ENCODE measurements at regions not wholly inside any gene's neighbourhood (a gene's known extent, or its start where the extent isn't known, plus 50 kb on each side); places are given as distances from the start of the nearest gene placed in this dataset.

DNA sequence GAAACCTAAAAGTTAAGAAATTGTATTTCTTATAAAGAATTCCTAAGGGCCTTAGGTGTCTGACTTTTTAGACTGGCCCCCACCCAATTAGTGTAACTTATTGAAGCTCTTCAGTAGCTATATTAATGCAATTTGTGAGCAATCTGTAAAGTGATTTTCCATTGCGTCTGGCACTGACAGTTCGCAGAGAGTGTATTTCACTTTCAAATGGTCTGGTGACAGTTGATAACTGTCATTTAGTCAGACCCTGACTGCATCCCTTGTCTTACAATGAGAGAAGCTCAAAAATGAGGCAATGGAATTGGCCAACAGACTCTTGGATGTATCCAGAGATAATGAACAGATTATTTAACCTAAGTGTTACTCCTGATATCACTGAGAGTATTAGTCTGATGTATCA lies 351.8 kb downstream of the FRK start:
- ChIA-PET POLR2A (no interaction called here), CTCF (ENCODE audit: low intra/inter-chr PET ratio, low total read pairs) (no interaction called here)

More for the DNA sequence above, 351.8 kb downstream of the FRK start:
- Histone ChIP-seq H3K4me3 (replicated peaks in 1 of 3; ENCODE audit: insufficient read depth in 1 of 3, low read depth in 2 of 3, low read length in 3 of 3) (no peak overlapping the region), H3K4me1 (ENCODE audit: insufficient read depth, low read length) (peaks cover 14% of the 10 kb centered on the region; the same call in 1 of the 2 replicates), H3K4me2 (ENCODE audit: low read depth, low read length) (no peak overlapping the region), H3K9ac (ENCODE audit: insufficient read depth, low read depth, low read length) (no peak overlapping the region), H3K36me3 (replicated peaks in 1 of 2; ENCODE audit: control insufficient read depth in 1 of 2, insufficient read depth in 2 of 2, low read length in 2 of 2) (no peaks in the 10 kb centered on the region), H3K9me3 (ENCODE audit: low read length) (no peaks in the 10 kb centered on the region), H3K27ac (ENCODE audit: extremely low read length, insufficient read depth, low read length) (no peak overlapping the region), H3K27me3 (ENCODE audit: control insufficient read depth in 1 of 2, insufficient read depth in 2 of 2, low read length in 2 of 2) (no peaks in the 10 kb centered on the region), H4K20me1 (ENCODE audit: insufficient read depth, low read length) (no peaks in the 10 kb centered on the region), H3K79me2 (ENCODE audit: insufficient read depth, low read length) (no peaks in the 10 kb centered on the region), H2AFZ (ENCODE audit: low read length) (no peak overlapping the region)
- DNase-seq (ENCODE audit: low spot score) (no peak), FAIRE-seq (no peak), ATAC-seq (no peak)
- TF ChIP-seq EZH2 (conservative IDR thresholded peaks at IDR 0.05; ENCODE audit: low read depth, low read length) (no peak), ZFP90 (CRISPR knock-in tag; IDR thresholded peaks at IDR 0.05; ENCODE audit: borderline replicate concordance) (no peak), TMF1 (CRISPR knock-in tag; IDR thresholded peaks at IDR 0.05; ENCODE audit: low read depth) (no peak), SKI (IDR thresholded peaks at IDR 0.05; ENCODE audit: partially characterized antibody) (no peak), KAT8 (CRISPR knock-in tag; IDR thresholded peaks at IDR 0.05) (no peak), BORCS8-MEF2B (CRISPR knock-in tag; IDR thresholded peaks at IDR 0.05) (no peak)
- TF ChIP-seq, protein P1, sequence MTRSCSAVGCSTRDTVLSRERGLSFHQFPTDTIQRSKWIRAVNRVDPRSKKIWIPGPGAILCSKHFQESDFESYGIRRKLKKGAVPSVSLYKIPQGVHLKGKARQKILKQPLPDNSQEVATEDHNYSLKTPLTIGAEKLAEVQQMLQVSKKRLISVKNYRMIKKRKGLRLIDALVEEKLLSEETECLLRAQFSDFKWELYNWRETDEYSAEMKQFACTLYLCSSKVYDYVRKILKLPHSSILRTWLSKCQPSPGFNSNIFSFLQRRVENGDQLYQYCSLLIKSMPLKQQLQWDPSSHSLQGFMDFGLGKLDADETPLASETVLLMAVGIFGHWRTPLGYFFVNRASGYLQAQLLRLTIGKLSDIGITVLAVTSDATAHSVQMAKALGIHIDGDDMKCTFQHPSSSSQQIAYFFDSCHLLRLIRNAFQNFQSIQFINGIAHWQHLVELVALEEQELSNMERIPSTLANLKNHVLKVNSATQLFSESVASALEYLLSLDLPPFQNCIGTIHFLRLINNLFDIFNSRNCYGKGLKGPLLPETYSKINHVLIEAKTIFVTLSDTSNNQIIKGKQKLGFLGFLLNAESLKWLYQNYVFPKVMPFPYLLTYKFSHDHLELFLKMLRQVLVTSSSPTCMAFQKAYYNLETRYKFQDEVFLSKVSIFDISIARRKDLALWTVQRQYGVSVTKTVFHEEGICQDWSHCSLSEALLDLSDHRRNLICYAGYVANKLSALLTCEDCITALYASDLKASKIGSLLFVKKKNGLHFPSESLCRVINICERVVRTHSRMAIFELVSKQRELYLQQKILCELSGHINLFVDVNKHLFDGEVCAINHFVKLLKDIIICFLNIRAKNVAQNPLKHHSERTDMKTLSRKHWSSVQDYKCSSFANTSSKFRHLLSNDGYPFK (CRISPR knock-in tag; IDR thresholded peaks at IDR 0.05; ENCODE audit: borderline replicate concordance), result no peak
- TF ChIP-seq, protein P2, sequence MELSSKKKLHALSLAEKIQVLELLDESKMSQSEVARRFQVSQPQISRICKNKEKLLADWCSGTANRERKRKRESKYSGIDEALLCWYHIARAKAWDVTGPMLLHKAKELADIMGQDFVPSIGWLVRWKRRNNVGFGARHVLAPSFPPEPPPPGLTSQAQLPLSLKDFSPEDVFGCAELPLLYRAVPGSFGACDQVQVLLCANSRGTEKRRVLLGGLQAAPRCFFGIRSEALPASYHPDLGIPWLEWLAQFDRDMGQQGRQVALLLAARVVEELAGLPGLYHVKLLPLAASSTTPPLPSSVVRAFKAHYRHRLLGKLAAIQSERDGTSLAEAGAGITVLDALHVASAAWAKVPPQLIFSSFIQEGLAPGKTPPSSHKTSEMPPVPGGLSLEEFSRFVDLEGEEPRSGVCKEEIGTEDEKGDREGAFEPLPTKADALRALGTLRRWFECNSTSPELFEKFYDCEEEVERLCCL (CRISPR knock-in tag; IDR thresholded peaks at IDR 0.05; ENCODE audit: borderline replicate concordance), result no peak
- in situ Hi-C loops (cut with HindIII; ENCODE audit: extremely low pct_ligation_motif_present, low pct_unique_long_range_greater_than_20kb), result no loop called here
- 81% methylated on average over 2 of the region's 2 CpGs for WGBS (ENCODE audit: low lambda C conversion rate)
- intact Hi-C loops (cut with micrococcal nuclease; ENCODE audit: unreplicated experiment), result no loop called here
- no TSS peak for BruUV-seq (replicated peaks)

Data from HepG2 (cell line).